ENCODE measurements at regions not wholly inside any gene's neighbourhood (a gene's known extent, or its start where the extent isn't known, plus 50 kb on each side); places are given as distances from the start of the nearest gene placed in this dataset.

GRCh38 chr5:12805165-12805698 lies 901.0 kb upstream of the CTNND2 start:
- TF ChIP-seq CTCF (IDR thresholded peaks at IDR 0.05; ENCODE audit: borderline replicate concordance, extremely low read depth, low read length, poor library complexity, severe bottlenecking) (no peak), EZH2 (IDR thresholded peaks at IDR 0.05; ENCODE audit: borderline replicate concordance, low read depth, low read length, severe bottlenecking) (no peak)
